ENCODE measurements at regions not wholly inside any gene's neighbourhood (a gene's known extent, or its start where the extent isn't known, plus 50 kb on each side); places are given as distances from the start of the nearest gene placed in this dataset.

DNA sequence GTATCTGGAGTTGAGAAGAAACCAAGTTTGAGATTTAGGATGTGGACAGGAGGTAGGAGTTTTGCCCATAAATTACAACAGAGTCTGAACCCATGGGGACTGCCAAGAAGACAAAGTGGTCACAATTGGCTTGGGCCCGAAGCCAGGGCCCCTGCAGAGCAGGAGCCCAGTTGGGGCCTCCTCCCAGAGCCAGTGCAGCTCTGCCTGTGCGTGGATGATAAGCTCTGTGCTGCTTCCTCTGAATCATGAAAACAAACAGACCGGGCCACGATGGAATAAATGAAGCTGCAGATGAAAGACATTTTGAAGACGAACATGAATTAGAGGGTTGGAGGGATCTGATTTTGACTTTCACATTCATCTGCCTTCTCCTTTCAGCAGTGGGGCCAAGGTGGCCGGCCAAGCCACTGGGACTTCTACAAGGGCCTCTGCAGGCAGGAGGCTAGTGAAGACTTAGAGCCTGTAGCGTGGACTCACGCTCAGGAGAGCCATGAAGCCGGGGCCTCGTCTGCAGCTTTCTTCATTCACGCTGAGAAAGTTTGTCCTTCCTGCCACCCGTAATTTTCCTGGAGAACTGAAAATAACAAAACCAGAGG is 156.8 kb upstream of the LYZL1 start (continued):
- TF ChIP-seq CBX1 (IDR thresholded peaks at IDR 0.05; ENCODE audit: low read depth), result no peak
- TF ChIP-seq, protein P1, sequence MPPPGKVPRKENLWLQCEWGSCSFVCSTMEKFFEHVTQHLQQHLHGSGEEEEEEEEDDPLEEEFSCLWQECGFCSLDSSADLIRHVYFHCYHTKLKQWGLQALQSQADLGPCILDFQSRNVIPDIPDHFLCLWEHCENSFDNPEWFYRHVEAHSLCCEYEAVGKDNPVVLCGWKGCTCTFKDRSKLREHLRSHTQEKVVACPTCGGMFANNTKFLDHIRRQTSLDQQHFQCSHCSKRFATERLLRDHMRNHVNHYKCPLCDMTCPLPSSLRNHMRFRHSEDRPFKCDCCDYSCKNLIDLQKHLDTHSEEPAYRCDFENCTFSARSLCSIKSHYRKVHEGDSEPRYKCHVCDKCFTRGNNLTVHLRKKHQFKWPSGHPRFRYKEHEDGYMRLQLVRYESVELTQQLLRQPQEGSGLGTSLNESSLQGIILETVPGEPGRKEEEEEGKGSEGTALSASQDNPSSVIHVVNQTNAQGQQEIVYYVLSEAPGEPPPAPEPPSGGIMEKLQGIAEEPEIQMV (tag; conservative IDR thresholded peaks at IDR 0.05; ENCODE audit: low read depth), result no peak
- TF ChIP-seq ZNF3 (CRISPR knock-in tag; IDR thresholded peaks at IDR 0.05), result no peak
- TF ChIP-seq TCF7L2 (IDR thresholded peaks at IDR 0.05; ENCODE audit: low read depth, low read length), result no peak
- no peak for TF ChIP-seq ZNF695 (CRISPR knock-in tag; IDR thresholded peaks at IDR 0.05)
- TF ChIP-seq SMARCE1 (IDR thresholded peaks at IDR 0.05), result peak; percentile 96
- 0 out of 2 replicates have a peak, but pooled peaks have one; percentile 48 for TF ChIP-seq ZBTB17 (CRISPR knock-in tag; IDR thresholded peaks at IDR 0.05)
- TF ChIP-seq ZNF830 (CRISPR knock-in tag; IDR thresholded peaks at IDR 0.05), result no peak
- TF ChIP-seq SRSF3 (IDR thresholded peaks at IDR 0.05; ENCODE audit: insufficient read depth, low read length), result no peak
- TF ChIP-seq PTRF (tag; IDR thresholded peaks at IDR 0.05), result no peak
- TF ChIP-seq, protein P2, sequence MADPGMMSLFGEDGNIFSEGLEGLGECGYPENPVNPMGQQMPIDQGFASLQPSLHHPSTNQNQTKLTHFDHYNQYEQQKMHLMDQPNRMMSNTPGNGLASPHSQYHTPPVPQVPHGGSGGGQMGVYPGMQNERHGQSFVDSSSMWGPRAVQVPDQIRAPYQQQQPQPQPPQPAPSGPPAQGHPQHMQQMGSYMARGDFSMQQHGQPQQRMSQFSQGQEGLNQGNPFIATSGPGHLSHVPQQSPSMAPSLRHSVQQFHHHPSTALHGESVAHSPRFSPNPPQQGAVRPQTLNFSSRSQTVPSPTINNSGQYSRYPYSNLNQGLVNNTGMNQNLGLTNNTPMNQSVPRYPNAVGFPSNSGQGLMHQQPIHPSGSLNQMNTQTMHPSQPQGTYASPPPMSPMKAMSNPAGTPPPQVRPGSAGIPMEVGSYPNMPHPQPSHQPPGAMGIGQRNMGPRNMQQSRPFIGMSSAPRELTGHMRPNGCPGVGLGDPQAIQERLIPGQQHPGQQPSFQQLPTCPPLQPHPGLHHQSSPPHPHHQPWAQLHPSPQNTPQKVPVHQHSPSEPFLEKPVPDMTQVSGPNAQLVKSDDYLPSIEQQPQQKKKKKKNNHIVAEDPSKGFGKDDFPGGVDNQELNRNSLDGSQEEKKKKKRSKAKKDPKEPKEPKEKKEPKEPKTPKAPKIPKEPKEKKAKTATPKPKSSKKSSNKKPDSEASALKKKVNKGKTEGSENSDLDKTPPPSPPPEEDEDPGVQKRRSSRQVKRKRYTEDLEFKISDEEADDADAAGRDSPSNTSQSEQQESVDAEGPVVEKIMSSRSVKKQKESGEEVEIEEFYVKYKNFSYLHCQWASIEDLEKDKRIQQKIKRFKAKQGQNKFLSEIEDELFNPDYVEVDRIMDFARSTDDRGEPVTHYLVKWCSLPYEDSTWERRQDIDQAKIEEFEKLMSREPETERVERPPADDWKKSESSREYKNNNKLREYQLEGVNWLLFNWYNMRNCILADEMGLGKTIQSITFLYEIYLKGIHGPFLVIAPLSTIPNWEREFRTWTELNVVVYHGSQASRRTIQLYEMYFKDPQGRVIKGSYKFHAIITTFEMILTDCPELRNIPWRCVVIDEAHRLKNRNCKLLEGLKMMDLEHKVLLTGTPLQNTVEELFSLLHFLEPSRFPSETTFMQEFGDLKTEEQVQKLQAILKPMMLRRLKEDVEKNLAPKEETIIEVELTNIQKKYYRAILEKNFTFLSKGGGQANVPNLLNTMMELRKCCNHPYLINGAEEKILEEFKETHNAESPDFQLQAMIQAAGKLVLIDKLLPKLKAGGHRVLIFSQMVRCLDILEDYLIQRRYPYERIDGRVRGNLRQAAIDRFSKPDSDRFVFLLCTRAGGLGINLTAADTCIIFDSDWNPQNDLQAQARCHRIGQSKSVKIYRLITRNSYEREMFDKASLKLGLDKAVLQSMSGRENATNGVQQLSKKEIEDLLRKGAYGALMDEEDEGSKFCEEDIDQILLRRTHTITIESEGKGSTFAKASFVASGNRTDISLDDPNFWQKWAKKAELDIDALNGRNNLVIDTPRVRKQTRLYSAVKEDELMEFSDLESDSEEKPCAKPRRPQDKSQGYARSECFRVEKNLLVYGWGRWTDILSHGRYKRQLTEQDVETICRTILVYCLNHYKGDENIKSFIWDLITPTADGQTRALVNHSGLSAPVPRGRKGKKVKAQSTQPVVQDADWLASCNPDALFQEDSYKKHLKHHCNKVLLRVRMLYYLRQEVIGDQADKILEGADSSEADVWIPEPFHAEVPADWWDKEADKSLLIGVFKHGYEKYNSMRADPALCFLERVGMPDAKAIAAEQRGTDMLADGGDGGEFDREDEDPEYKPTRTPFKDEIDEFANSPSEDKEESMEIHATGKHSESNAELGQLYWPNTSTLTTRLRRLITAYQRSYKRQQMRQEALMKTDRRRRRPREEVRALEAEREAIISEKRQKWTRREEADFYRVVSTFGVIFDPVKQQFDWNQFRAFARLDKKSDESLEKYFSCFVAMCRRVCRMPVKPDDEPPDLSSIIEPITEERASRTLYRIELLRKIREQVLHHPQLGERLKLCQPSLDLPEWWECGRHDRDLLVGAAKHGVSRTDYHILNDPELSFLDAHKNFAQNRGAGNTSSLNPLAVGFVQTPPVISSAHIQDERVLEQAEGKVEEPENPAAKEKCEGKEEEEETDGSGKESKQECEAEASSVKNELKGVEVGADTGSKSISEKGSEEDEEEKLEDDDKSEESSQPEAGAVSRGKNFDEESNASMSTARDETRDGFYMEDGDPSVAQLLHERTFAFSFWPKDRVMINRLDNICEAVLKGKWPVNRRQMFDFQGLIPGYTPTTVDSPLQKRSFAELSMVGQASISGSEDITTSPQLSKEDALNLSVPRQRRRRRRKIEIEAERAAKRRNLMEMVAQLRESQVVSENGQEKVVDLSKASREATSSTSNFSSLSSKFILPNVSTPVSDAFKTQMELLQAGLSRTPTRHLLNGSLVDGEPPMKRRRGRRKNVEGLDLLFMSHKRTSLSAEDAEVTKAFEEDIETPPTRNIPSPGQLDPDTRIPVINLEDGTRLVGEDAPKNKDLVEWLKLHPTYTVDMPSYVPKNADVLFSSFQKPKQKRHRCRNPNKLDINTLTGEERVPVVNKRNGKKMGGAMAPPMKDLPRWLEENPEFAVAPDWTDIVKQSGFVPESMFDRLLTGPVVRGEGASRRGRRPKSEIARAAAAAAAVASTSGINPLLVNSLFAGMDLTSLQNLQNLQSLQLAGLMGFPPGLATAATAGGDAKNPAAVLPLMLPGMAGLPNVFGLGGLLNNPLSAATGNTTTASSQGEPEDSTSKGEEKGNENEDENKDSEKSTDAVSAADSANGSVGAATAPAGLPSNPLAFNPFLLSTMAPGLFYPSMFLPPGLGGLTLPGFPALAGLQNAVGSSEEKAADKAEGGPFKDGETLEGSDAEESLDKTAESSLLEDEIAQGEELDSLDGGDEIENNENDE (IDR thresholded peaks at IDR 0.05; ENCODE audit: low read depth, low read length), result no peak
- TF ChIP-seq POLR2A (conservative IDR thresholded peaks at IDR 0.05), result no peak
- TF ChIP-seq, protein P3, sequence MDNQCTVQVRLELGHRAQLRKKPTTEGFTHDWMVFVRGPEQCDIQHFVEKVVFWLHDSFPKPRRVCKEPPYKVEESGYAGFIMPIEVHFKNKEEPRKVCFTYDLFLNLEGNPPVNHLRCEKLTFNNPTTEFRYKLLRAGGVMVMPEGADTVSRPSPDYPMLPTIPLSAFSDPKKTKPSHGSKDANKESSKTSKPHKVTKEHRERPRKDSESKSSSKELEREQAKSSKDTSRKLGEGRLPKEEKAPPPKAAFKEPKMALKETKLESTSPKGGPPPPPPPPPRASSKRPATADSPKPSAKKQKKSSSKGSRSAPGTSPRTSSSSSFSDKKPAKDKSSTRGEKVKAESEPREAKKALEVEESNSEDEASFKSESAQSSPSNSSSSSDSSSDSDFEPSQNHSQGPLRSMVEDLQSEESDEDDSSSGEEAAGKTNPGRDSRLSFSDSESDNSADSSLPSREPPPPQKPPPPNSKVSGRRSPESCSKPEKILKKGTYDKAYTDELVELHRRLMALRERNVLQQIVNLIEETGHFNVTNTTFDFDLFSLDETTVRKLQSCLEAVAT (IDR thresholded peaks at IDR 0.05), result no peak
- no peak for TF ChIP-seq ZNF239 (CRISPR knock-in tag; IDR thresholded peaks at IDR 0.05)
- TF ChIP-seq HCFC1 (IDR thresholded peaks at IDR 0.05; ENCODE audit: low read depth, low read length), result no peak
